ENCODE measurements at regions not wholly inside any gene's neighbourhood (a gene's known extent, or its start where the extent isn't known, plus 50 kb on each side); places are given as distances from the start of the nearest gene placed in this dataset.

DNA sequence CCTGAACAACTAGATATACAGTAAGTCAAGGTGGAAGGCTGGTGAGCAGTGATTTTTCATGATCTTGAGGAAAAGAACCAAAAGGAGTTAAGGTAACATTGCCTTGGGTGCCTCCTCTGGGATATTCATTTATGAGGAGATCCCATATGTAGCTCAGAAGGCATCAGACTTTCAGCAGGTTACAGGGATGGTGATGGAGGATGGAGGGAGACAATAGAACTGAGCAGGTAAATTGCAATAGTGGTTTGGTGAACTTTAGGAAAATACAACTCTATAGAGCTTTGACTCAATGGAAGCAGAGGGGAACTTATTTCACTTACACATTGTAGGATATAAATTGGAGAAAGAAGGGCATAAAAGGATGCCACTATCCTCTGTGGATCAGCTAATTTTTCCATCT lies 243.4 kb upstream of the SPRY2 start:
- no peaks in the 10 kb centered on the region for H3K9me3 ChIP-seq
- intact Hi-C loops (cut with DNase I) = no loop called here
- no peaks in the 10 kb centered on the region for H3K36me3 ChIP-seq
- no peaks in the 10 kb centered on the region for H3K27me3 ChIP-seq
- ATAC-seq = no peak
- DNase-seq = no peak
- H3K27ac ChIP-seq = no peak overlapping the region
- no peaks in the 10 kb centered on the region for H3K4me1 ChIP-seq
- H3K4me3 ChIP-seq = no peak overlapping the region
- TF ChIP-seq, protein P1, sequence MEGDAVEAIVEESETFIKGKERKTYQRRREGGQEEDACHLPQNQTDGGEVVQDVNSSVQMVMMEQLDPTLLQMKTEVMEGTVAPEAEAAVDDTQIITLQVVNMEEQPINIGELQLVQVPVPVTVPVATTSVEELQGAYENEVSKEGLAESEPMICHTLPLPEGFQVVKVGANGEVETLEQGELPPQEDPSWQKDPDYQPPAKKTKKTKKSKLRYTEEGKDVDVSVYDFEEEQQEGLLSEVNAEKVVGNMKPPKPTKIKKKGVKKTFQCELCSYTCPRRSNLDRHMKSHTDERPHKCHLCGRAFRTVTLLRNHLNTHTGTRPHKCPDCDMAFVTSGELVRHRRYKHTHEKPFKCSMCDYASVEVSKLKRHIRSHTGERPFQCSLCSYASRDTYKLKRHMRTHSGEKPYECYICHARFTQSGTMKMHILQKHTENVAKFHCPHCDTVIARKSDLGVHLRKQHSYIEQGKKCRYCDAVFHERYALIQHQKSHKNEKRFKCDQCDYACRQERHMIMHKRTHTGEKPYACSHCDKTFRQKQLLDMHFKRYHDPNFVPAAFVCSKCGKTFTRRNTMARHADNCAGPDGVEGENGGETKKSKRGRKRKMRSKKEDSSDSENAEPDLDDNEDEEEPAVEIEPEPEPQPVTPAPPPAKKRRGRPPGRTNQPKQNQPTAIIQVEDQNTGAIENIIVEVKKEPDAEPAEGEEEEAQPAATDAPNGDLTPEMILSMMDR (IDR thresholded peaks at IDR 0.05) = no peak

DNA sequence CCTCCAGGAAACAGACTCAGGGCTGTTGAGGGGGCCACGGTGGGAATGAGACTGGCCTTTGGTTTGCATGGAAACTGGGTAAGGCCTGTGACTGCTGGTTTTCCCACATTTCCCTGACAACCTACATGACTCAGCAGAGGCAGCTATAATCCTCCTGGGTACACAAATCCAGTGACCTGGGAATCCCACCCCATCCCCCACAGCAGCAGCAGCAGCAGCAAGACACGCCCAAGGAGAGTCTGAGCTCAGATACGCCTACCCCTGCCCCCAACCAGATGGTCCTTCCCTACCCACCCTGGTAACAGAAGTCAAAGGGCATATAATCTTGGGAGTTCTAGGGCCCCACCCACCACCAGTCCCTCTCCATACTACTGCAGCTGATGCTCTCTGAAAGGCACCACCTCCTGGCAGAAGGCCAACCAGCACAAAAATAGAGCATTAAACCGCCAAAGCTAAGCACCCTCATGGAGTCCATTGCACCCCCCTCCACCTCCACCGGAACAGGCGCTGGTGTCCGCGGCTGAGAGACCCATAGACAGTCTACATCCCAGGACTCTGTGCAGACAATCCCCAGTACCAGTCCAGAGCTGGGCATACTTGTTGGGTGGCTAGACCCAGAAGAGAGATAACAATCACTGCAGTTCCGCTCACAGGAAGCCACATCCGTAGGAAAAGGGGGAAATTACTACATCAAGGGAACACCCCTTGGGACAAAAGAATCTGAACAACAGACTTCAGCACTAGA lies 237.2 kb upstream of the SPRY2 start:
- Histone ChIP-seq H3K9me3 (no peaks in the 10 kb centered on the region), H3K27me3 (no peaks in the 10 kb centered on the region), H3K36me3 (no peaks in the 10 kb centered on the region), H3K27ac (no peak overlapping the region), H3K4me3 (no peak overlapping the region), H3K4me1 (no peaks in the 10 kb centered on the region)
- peak; percentile 19 for ATAC-seq
- TF ChIP-seq, protein P1 (IDR thresholded peaks at IDR 0.05) = no peak
- no peak for DNase-seq
- intact Hi-C loops (cut with DNase I) = no loop called here

DNA sequence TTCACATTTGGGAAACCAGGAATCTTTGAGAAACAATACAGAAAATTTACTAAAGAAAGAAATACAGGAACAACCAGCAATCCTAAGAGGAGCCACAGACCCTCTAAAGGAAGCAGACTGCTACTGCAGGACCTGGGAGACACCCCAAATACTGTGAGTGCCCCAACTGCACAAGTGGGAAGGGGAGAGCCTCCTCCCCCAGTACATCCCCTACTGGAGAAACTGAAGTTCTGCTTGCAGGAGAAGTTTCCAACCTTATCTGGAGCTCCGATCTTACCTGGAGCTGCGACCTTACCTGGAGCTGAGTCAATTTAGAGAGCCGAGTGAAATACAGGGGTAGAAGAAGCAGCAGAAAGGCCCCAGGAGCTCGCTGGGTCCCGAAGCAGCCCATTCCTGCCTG lies 236.4 kb upstream of the SPRY2 start:
- no peaks in the 10 kb centered on the region for H3K36me3 ChIP-seq
- ATAC-seq = no peak
- H3K9me3 ChIP-seq = no peaks in the 10 kb centered on the region

DNA sequence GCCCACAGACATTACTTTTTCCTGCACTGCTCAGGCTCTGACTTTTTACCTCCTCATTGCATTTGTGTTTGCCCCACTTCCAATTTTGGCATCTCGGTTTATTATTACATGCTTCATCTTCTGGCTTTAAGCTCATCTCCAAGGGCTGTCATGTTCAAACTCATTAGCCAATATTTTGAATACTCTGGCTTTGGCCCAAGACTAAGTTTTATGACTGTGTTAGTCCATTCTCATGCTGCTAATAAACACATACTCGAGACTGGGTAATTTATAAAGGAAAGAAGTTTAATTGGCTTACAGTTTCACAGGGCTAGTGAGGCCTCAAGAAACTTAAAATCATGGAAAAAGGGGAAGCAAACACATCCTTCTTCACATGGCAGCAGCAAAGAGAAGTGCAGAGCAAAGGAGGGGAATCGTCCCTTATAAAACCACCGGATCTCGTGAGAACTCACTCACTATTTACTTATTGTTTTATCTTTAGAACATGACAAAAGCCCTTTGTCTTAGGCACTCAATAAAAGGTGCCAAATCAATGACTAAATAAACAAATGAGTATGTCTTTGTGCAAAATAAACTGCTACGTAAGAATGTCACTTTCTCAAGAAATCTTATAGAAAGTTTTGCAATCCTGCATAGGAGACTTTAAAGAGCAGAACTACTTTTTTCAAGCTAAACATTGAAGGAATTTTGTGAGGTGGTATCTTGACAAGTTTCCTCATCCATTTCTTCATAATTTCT lies 233.4 kb upstream of the SPRY2 start:
- H3K4me1 ChIP-seq = no peaks in the 10 kb centered on the region
- no peak for ATAC-seq
- no peak for DNase-seq
- H3K9me3 ChIP-seq = no peaks in the 10 kb centered on the region
- no peaks in the 10 kb centered on the region for H3K36me3 ChIP-seq
- intact Hi-C loops (cut with DNase I) = no loop called here
- H3K27ac ChIP-seq = no peak overlapping the region
- TF ChIP-seq, protein P1 (IDR thresholded peaks at IDR 0.05) = no peak
- H3K27me3 ChIP-seq = no peaks in the 10 kb centered on the region
- H3K4me3 ChIP-seq = no peak overlapping the region

More for the DNA sequence above, 236.4 kb upstream of the SPRY2 start:
- intact Hi-C loops (cut with DNase I) = no loop called here
- Histone ChIP-seq H3K27me3 (no peaks in the 10 kb centered on the region), H3K4me3 (no peak overlapping the region), H3K27ac (no peak overlapping the region), H3K4me1 (no peaks in the 10 kb centered on the region)
- TF ChIP-seq, protein P1 (IDR thresholded peaks at IDR 0.05) = no peak
- DNase-seq = no peak

DNA sequence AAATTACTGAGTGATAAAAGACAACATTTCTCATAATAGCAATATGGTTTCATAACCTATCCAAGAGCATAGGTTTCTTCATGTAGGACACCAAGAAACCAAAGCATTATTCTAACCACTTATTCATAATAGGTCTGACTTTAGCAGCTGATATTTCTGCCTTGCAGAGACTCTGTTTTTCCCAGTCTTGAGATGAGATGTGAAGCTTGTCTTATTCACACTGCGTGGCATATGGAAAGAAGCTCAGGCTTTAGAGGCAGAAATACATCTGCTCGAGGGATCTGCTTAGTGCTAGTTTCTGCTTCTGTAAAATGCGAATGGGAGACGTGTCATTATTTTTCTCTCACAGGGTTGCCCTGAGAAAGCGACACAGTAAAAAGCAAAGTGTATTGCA lies 232.0 kb upstream of the SPRY2 start:
- DNase-seq = no peak
- H3K4me3 ChIP-seq = no peak overlapping the region
- intact Hi-C loops (cut with DNase I) = no loop called here
- H3K36me3 ChIP-seq = no peaks in the 10 kb centered on the region
- no peaks in the 10 kb centered on the region for H3K27me3 ChIP-seq
- TF ChIP-seq, protein P1 (IDR thresholded peaks at IDR 0.05) = no peak
- no peaks in the 10 kb centered on the region for H3K9me3 ChIP-seq
- ATAC-seq = no peak
- no peaks in the 10 kb centered on the region for H3K4me1 ChIP-seq
- H3K27ac ChIP-seq = no peak overlapping the region
